ENCODE measurements at regions not wholly inside any gene's neighbourhood (a gene's known extent, or its start where the extent isn't known, plus 50 kb on each side); places are given as distances from the start of the nearest gene placed in this dataset.

- Histone ChIP-seq H3K36me3 (ENCODE audit: control insufficient read depth, insufficient read depth, low read length) (no peaks in the 10 kb centered on the region), H3K27me3 (ENCODE audit: control insufficient read depth, insufficient read depth, low read length) (no peaks in the 10 kb centered on the region), H3K9me3 (ENCODE audit: control insufficient read depth, insufficient read depth, low read depth, low read length) (no peaks in the 10 kb centered on the region), H3K4me1 (ENCODE audit: control insufficient read depth, insufficient read depth, low read length) (no peaks in the 10 kb centered on the region), H3K27ac (ENCODE audit: low read length) (no peak overlapping the region), H3K4me3 (ENCODE audit: low read depth in 2 of 2, low read length in 2 of 2) (no peak overlapping the region)
- BruUV-seq (replicated peaks): no TSS peak
- no peak for ATAC-seq
- CTCF ChIA-PET: no interaction called here
- DNase-seq (ENCODE audit: low read depth, low spot score): no peak
- intact Hi-C loops (cut with micrococcal nuclease; ENCODE audit: unreplicated experiment): no loop called here
- POLR2A ChIA-PET: no interaction called here
- in situ Hi-C loops (cut with HindIII; ENCODE audit: low pct_unique_long_range_greater_than_20kb, low sequenced_read_pairs): no loop called here
- TF ChIP-seq SIN3A (IDR thresholded peaks at IDR 0.05; ENCODE audit: borderline replicate concordance, insufficient read depth, low read depth, low read length): no peak
- no peak for TF ChIP-seq POLR2AphosphoS5 (IDR thresholded peaks at IDR 0.05; ENCODE audit: low read depth, low read length)
- TF ChIP-seq TCF7L2 (IDR thresholded peaks at IDR 0.05; ENCODE audit: low read depth, low read length): no peak
- TF ChIP-seq REST (IDR thresholded peaks at IDR 0.05; ENCODE audit: insufficient read depth in 1 of 2, low read depth in 2 of 2, low read length in 1 of 2): no peak
- no peak for TF ChIP-seq CTCF (IDR thresholded peaks at IDR 0.05)
These were observed 2761.5 kb downstream of the ARAP2 start for GRCh38 chr4:33482773-33483172.

- BruUV-seq (replicated peaks): no TSS peak
- H3K4me1 ChIP-seq (ENCODE audit: control insufficient read depth, insufficient read depth, low read length): no peaks in the 10 kb centered on the region
- H3K36me3 ChIP-seq (ENCODE audit: control insufficient read depth, insufficient read depth, low read length): no peaks in the 10 kb centered on the region
- in situ Hi-C loops (cut with HindIII; ENCODE audit: low pct_unique_long_range_greater_than_20kb, low sequenced_read_pairs): no loop called here
- no peak for TF ChIP-seq POLR2AphosphoS5 (IDR thresholded peaks at IDR 0.05; ENCODE audit: low read depth, low read length)
- TF ChIP-seq REST (IDR thresholded peaks at IDR 0.05; ENCODE audit: insufficient read depth in 1 of 2, low read depth in 2 of 2, low read length in 1 of 2): no peak
- no peak for TF ChIP-seq TCF7L2 (IDR thresholded peaks at IDR 0.05; ENCODE audit: low read depth, low read length)
- TF ChIP-seq CTCF (IDR thresholded peaks at IDR 0.05): no peak
- TF ChIP-seq SIN3A (IDR thresholded peaks at IDR 0.05; ENCODE audit: borderline replicate concordance, insufficient read depth, low read depth, low read length): no peak
- DNase-seq (ENCODE audit: low read depth, low spot score) (no peak), ATAC-seq (no peak)
- H3K9me3 ChIP-seq (ENCODE audit: control insufficient read depth, insufficient read depth, low read depth, low read length): no peaks in the 10 kb centered on the region
- H3K4me3 ChIP-seq (ENCODE audit: low read depth in 2 of 2, low read length in 2 of 2): no peak overlapping the region
- no peaks in the 10 kb centered on the region for H3K27me3 ChIP-seq (ENCODE audit: control insufficient read depth, insufficient read depth, low read length)
- intact Hi-C loops (cut with micrococcal nuclease; ENCODE audit: unreplicated experiment): no loop called here
- ChIA-PET CTCF (no interaction called here), POLR2A (no interaction called here)
- H3K27ac ChIP-seq (ENCODE audit: low read length): no peak overlapping the region
These were observed 2759.2 kb downstream of the ARAP2 start for GRCh38 chr4:33485111-33485510.

All from Panc1 (cell line).